Fibroblast of villous mesenchyme (primary cell): ENCODE measurements at regions not wholly inside any gene's neighbourhood (a gene's known extent, or its start where the extent isn't known, plus 50 kb on each side); places are given as distances from the start of the nearest gene placed in this dataset.

Source experiments
- DNase-seq: peaks from one replicate; pipeline ENCODE4 v3.0.0-alpha.2; 2010; ENCODE audit warnings: low read depth
- H3K4me3 ChIP-seq: 2 replicates; pipeline ENCODE4 v1.5.1; 2011; ENCODE audit warnings: low read depth, mild to moderate bottlenecking, low read length
- CTCF ChIP-seq: IDR thresholded peaks from 2 replicates; pipeline ENCODE4 v1.5.1; 2012; ENCODE audit warnings: low read depth, mild to moderate bottlenecking, low read length; ENCODE audit not compliant: insufficient read depth

DNA sequence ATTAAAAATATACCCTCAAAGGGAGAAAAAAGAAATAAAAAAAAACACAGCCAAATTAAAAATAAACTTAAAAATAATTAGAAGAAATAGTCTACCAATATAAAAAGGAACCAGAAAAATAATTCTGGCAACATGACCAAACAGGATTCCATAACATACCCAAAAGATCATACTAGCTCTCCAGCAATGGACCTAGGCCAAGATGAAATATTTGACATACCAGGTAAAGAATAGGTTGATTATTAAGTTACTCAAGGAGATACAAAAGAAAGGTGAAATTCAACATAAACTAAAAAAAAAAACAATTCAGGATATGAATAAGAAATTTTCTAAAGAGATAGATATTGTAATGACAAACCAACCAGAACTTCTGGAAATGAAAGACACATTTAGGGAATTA lies 121.3 kb upstream of the SCAF11 start:
- no peak for DNase-seq
- no peak overlapping the region for H3K4me3 ChIP-seq
- no peak for TF ChIP-seq CTCF

- TF ChIP-seq CTCF = peak; percentile 37
- H3K4me3 ChIP-seq = no peak overlapping the region
- no peak for DNase-seq
These were observed 120.7 kb upstream of the SCAF11 start for GRCh38 chr12:46110928-46111699.

GRCh38 chr12:46110223-46110611 lies 119.8 kb upstream of the SCAF11 start:
- no peak overlapping the region for H3K4me3 ChIP-seq
- TF ChIP-seq CTCF = no peak
- no peak for DNase-seq

DNA sequence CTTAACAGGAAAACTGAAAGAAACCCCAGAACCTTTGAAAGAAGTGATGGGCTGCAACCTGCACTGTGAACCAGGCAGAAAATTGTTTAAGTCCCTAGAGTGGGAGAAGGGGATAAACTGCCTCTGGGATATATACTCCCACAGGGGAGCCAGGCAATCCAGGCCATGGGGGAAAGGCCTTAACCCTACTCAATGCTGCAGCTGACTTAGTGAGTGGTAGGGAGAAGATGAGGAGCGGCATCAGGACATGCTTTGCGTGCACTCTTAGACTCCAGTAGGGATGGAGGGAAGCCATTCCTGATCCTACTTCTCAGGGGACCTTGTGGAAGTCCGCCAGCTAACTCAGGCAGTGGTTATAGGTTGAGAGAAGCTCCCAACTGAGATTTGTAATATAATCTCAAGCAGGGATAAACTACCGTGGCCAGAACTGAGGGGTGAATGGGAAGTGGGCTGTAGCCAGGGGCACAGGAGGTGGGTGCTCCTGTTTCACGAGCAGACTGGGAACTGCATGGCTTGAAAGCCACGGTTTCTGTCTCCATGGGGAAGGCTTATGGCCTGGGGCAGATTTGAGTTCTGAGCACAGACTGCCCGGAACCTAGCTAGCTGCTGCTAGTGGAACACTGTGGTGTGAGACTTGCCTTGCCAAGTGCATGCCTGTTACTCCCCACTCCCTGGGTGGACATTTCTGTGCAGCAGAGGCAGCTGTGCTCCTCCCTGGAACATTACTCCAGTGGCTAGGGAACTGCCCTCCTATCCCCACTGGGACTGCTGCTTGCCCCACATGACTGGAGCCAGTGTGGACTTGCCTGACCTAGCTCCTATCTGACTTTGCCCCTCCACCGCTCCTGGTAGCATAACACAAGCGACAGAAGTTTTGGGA lies 119.2 kb upstream of the SCAF11 start:
- DNase-seq = no peak
- no peak overlapping the region for H3K4me3 ChIP-seq
- TF ChIP-seq CTCF = no peak

- TF ChIP-seq CTCF = no peak
- no peak for DNase-seq
- no peak overlapping the region for H3K4me3 ChIP-seq
These were observed 118.3 kb upstream of the SCAF11 start for GRCh38 chr12:46108721-46109120.

GRCh38 chr12:46107591-46107990 lies 117.2 kb upstream of the SCAF11 start:
- no peak for DNase-seq
- no peak overlapping the region for H3K4me3 ChIP-seq
- TF ChIP-seq CTCF = no peak
